ENCODE measurements at regions not wholly inside any gene's neighbourhood (a gene's known extent, or its start where the extent isn't known, plus 50 kb on each side); places are given as distances from the start of the nearest gene placed in this dataset.

DNA sequence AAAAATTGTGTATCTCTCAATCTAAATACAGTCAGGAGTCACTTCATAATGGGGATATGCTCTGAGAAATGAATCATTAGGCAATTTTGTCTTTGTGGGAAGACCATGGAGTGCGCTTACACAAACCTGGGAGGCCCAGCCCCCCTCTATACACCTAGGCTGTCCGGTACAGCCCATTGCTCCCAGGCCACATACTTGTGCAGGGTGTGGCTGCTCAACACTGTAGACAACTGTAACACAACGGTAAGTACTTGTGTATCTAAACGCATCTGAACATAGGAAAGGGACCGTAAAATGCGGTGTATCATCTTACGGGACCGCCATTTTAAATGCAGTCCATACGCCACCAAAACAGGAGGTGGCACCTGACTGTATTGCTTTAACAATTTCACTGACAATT, 58.0 kb upstream of the FRMD1 start:
- intact Hi-C loops (cut with DNase I, micrococcal nuclease) = no loop called here
- Mint-ChIP-seq H3K4me3 (no peak overlapping the region), H3K9me3 (ENCODE audit: low read depth) (no peaks in the 10 kb centered on the region), H3K36me3 (ENCODE audit: low read depth) (no peaks in the 10 kb centered on the region), H3K27ac (no peak overlapping the region), H3K4me1 (no peaks in the 10 kb centered on the region), H3K27me3 (peaks cover 10% of the 10 kb centered on the region)
- ATAC-seq (no peak), DNase-seq (no peak)
- ChIA-PET POLR2A (no interaction called here), CTCF (no interaction called here)

DNA sequence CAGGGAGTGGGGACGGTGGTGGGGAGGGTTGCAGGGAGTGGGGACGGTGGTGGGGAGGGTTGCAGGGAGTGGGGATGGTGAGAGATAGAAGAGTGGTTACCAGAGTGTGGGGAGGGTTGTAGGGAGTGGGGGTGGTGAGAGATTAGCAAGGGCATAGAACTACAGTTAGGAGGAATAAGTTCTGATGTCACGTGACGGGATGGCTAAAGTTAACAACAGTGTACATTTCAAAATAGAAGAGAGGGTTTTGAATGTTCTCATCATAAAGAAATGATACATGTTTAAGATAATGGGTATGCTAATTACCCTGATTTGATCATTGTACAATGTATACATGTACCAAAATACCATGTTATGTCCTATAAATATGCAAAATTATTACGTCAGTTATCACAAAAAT, 57.6 kb upstream of the FRMD1 start:
- H3K4me1 Mint-ChIP-seq = no peaks in the 10 kb centered on the region
- DNase-seq (no peak), ATAC-seq (no peak)
- intact Hi-C loops (cut with DNase I, micrococcal nuclease) = no loop called here
- no peak overlapping the region for H3K4me3 Mint-ChIP-seq
- ChIA-PET CTCF (no interaction called here), POLR2A (no interaction called here)
- peaks cover 13% of the 10 kb centered on the region for H3K27me3 Mint-ChIP-seq
- H3K9me3 Mint-ChIP-seq (ENCODE audit: low read depth) = no peaks in the 10 kb centered on the region
- no peak overlapping the region for H3K27ac Mint-ChIP-seq
- no peaks in the 10 kb centered on the region for H3K36me3 Mint-ChIP-seq (ENCODE audit: low read depth)

DNA sequence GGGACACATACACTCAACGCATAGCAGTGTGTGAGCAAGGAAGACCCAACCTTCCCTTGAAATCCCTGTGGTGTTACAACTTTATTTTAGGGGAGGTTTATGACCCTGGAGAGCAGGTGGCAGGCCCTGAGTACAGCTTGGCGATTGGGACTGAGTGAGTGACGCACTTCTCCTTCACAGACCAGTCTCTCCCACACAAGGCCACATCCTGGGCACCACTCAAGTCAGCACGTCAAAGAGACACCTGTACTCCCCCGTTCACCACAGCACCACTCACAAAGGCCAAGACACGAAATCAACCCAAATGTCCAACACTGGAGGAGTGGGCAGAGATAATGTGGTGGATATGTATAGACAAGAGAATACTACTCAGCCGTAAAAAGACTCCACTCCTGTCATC, 57.0 kb upstream of the FRMD1 start:
- DNase-seq (no peak), ATAC-seq (no peak)
- intact Hi-C loops (cut with DNase I, micrococcal nuclease) = no loop called here
- Mint-ChIP-seq H3K36me3 (ENCODE audit: low read depth) (no peaks in the 10 kb centered on the region), H3K4me1 (no peaks in the 10 kb centered on the region), H3K9me3 (ENCODE audit: low read depth) (no peaks in the 10 kb centered on the region), H3K27ac (no peak overlapping the region), H3K4me3 (no peak overlapping the region), H3K27me3 (peaks cover 17% of the 10 kb centered on the region)
- POLR2A ChIA-PET = no interaction called here
- CTCF ChIA-PET = no interaction called here

DNA sequence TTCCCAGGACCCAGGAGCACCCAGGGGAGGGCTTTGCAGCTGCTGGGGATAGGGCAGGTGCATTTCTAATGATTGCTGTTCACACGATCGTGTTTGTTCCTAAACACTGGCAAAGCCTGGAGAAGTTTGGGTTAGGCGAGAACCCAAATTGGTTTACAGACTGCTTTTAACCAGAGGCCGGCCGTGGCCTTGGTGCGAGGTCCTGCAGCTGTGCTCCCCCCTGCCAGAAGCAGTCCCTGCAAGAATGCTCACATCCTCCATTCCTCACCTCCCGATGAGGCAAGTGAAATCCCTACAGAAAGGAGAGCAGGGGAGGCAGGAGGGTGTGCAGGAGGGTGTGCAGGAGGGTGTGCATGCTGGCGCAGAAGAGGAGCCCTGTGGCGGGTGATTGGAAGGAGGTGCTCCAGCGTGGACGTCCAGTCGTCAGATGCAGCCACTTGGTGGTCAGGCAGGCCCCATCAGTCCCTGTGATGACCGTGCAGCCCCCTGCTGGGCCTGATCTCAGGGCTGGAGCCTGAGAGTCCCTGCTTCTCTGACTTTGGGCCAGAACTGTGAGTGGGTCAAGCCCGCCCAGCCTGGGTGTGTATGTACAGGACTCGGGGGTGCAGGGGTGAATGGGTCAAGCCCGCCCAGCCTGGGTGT, 55.7 kb upstream of the FRMD1 start:
- ATAC-seq (no peak), DNase-seq (no peak)
- intact Hi-C loops (cut with DNase I, micrococcal nuclease) = no loop called here
- H3K27me3 Mint-ChIP-seq = peaks cover 17% of the 10 kb centered on the region
- no peak overlapping the region for H3K4me3 Mint-ChIP-seq
- no peak overlapping the region for H3K27ac Mint-ChIP-seq
- ChIA-PET CTCF (no interaction called here), POLR2A (no interaction called here)
- no peaks in the 10 kb centered on the region for H3K36me3 Mint-ChIP-seq (ENCODE audit: low read depth)
- no peaks in the 10 kb centered on the region for H3K4me1 Mint-ChIP-seq
- no peaks in the 10 kb centered on the region for H3K9me3 Mint-ChIP-seq (ENCODE audit: low read depth)

DNA sequence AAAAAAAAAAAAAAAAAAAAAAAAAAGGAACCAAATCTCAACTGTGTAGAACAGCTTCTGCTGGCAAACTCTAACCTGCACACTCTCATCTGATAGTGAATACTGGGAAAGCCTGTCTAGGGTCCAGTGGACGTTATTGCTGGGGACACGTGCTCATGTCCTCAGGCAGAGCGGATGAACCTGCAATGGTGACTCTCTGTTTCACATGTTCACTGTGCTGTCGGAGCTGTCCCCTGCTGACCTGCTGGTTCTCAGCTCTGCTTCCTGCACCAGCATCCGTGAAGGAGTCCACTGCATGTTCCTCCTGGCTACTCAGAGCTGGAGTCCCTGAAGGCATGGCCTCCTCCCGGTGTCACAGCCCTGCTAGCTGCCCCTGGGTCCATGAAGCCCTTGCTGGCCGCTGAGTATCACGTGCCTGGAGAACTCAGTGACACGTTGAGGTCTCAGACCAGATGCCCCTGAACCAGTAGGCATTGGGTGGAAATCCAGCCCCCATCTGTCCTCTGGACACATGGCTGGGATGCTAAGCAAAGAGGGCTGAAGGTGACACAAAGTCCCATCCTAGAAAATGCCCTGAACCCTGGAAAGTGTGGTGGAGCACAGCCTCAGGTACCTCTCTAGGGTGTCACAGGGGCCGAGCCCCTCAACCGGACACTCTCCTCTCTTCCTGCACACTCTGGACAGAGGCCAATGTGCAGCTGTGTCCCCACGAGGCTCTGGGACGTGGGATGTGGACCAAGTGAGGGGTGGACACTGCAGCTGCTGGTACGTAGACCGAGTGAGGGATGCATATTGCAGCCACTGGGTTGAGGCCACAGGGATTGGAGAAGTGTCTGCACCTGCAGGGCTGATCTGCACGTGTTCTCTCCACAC, 54.9 kb upstream of the FRMD1 start:
- ATAC-seq = no peak
- ChIA-PET POLR2A (interaction anchor here (0.5 kb wide), 1 partner anchor 332 kb away, joined by 3 read pairs; no protein-coding TSS in a partner anchor), CTCF (no interaction called here)
- Mint-ChIP-seq H3K9me3 (ENCODE audit: low read depth) (no peaks in the 10 kb centered on the region), H3K27me3 (peaks cover 17% of the 10 kb centered on the region), H3K36me3 (ENCODE audit: low read depth) (no peaks in the 10 kb centered on the region), H3K4me3 (no peak overlapping the region), H3K4me1 (no peaks in the 10 kb centered on the region), H3K27ac (no peak overlapping the region)
- intact Hi-C loops (cut with DNase I, micrococcal nuclease) = no loop called here
- DNase-seq = no peak

DNA sequence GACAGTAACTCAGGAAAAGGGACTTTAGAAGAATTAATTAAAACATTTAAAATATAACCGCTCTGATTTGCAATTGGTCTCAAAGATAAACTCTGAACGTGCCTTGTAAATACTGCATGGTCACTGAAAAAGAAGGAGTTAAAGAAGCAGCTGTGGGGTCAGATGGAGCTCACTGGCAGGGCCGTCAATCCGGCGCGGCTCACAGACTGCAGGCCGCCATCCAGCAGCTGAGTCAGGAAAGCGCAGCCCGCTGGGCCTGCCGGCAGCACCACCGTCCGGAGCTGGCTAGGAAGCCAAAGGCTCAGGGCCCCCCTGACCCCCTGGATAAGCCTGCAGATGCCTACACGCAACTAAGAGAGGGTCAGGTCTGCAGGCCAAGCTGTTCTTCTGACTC, 54.2 kb upstream of the FRMD1 start:
- no peaks in the 10 kb centered on the region for H3K36me3 Mint-ChIP-seq (ENCODE audit: low read depth)
- ChIA-PET CTCF (no interaction called here), POLR2A (interaction anchor here (0.5 kb wide), 1 partner anchor 332 kb away, joined by 3 read pairs; no protein-coding TSS in a partner anchor)
- no peak for DNase-seq
- H3K27me3 Mint-ChIP-seq = peaks cover 14% of the 10 kb centered on the region
- no peaks in the 10 kb centered on the region for H3K9me3 Mint-ChIP-seq (ENCODE audit: low read depth)
- H3K4me3 Mint-ChIP-seq = no peak overlapping the region
- no peak overlapping the region for H3K27ac Mint-ChIP-seq
- ATAC-seq = no peak
- H3K4me1 Mint-ChIP-seq = no peaks in the 10 kb centered on the region
- intact Hi-C loops (cut with DNase I, micrococcal nuclease) = no loop called here

DNA sequence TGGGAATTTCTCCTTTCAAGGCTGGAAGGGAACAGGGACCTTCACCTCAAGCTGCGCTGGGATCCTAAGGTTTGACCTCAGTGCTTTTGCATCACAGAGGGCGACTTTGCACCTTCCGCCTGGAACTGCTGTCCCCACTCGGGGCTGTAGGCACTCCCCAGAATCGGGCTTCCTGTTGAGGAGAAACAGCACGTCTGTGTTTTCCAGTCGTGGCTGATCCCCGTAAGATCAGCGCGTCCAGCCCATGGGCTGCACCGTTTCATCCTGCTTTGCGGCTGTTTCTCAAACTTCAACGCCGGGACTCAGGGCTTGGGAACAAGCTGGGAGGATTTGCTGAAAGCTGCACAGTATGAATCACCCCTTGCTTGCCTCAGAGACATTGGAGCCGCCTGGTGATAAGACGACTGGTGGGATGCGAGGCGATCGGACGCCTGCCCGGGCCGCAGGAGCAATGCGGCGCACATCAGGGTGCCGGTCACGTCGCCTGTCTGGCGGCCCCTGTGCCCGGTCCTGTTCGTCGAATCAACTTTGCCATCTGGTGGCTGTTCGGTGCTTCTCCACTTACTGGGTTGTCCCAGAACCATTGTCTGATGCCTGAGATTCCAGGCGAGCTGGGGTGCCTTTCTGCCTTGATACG, 53.6 kb upstream of the FRMD1 start:
- ATAC-seq (no peak), DNase-seq (no peak)
- intact Hi-C loops (cut with DNase I, micrococcal nuclease) = no loop called here
- Mint-ChIP-seq H3K36me3 (ENCODE audit: low read depth) (no peaks in the 10 kb centered on the region), H3K27me3 (peaks cover 14% of the 10 kb centered on the region), H3K4me3 (no peak overlapping the region), H3K9me3 (ENCODE audit: low read depth) (no peaks in the 10 kb centered on the region), H3K4me1 (no peaks in the 10 kb centered on the region), H3K27ac (no peak overlapping the region)
- ChIA-PET POLR2A (no interaction called here), CTCF (no interaction called here)

DNA sequence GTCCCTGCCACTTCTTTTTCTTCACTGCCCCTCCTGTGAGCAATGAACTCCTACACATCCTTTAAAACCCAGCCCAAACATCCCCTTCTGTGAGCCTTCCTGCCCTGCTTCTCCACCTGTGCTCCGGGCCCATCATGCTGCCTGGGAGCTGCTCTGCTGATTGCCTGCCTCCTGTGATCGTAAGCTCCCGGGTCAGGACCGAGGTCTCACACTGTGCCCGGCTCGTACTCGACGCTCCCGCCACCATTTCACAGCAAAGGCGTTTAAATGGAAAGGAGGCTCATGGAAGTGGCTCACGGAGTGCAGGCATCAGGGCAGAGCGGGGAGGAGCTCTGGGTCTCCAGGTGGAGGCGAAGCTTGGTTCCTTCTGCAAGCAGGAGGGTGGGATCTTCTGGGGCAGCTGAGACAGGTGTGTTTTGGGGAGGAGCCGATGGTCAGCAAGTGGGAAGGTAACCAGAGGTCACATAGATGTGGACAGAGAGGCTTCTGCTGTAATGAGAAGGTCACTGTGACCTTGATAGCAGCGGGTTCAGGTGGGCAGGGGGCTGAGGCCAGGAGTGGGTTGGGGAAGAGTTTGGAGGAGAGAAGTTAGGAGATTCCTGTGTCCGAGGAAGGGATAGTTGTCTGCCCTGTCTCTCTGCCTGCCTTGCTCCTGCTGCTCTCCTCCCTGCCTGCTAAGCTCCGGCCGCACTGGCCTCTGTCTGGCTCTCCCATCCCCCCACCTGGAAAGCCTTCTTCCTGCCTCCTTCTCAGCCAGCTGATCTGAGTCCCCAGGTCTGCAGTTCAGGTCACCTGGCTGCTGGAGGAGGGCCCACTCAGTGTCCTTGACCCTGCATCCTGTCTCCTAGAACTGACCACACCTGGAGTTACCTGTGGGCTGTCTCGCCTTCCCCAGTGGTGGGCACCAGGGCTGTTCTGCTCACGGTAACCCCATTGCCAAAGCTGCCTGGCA, 52.7 kb upstream of the FRMD1 start:
- POLR2A ChIA-PET = no interaction called here
- H3K4me3 Mint-ChIP-seq = no peak overlapping the region
- H3K27ac Mint-ChIP-seq = no peak overlapping the region
- H3K36me3 Mint-ChIP-seq (ENCODE audit: low read depth) = no peaks in the 10 kb centered on the region
- no peaks in the 10 kb centered on the region for H3K9me3 Mint-ChIP-seq (ENCODE audit: low read depth)
- intact Hi-C loops (cut with DNase I, micrococcal nuclease) = no loop called here
- ATAC-seq = no peak
- no peak for DNase-seq
- CTCF ChIA-PET = no interaction called here
- H3K4me1 Mint-ChIP-seq = no peaks in the 10 kb centered on the region
- peaks cover 14% of the 10 kb centered on the region for H3K27me3 Mint-ChIP-seq

DNA sequence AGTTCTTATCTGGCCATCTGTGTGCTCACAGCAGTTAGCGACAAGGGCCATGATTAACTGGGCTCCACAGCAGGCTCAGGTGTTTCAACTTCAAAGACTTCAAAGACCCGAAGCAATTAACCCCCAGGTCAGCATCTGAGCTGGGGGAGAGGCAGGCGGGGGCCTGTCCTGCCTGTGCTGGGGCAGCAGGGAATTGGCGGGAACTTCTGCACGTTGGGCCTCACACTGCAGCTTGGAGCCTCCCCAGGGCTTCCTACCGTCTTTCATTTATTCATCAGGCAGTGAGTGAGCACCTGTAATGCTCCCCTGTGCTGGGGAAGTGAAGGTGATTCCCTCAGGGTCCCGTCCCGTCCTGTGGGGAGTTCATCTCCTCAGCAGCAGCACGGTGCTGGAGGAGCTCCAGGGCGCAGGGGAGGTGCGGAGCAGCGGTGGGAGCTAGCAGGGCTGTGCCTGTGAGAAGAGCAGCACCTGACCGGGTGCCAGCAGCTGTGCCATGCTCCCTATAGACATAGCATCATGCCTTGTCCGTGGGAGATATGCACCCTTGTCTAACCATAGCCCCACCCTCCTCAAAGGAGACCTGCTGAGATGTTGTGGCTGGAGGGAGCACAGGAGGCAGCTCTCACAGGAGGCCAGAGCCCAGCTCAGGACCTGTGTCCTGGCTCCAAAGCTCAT, 51.8 kb upstream of the FRMD1 start:
- H3K36me3 Mint-ChIP-seq (ENCODE audit: low read depth) = no peaks in the 10 kb centered on the region
- no peaks in the 10 kb centered on the region for H3K4me1 Mint-ChIP-seq
- peaks cover 14% of the 10 kb centered on the region for H3K27me3 Mint-ChIP-seq
- no peak for DNase-seq
- intact Hi-C loops (cut with DNase I, micrococcal nuclease) = no loop called here
- no peak overlapping the region for H3K27ac Mint-ChIP-seq
- POLR2A ChIA-PET = no interaction called here
- ATAC-seq = no peak
- no peaks in the 10 kb centered on the region for H3K9me3 Mint-ChIP-seq (ENCODE audit: low read depth)
- no peak overlapping the region for H3K4me3 Mint-ChIP-seq
- CTCF ChIA-PET = no interaction called here

DNA sequence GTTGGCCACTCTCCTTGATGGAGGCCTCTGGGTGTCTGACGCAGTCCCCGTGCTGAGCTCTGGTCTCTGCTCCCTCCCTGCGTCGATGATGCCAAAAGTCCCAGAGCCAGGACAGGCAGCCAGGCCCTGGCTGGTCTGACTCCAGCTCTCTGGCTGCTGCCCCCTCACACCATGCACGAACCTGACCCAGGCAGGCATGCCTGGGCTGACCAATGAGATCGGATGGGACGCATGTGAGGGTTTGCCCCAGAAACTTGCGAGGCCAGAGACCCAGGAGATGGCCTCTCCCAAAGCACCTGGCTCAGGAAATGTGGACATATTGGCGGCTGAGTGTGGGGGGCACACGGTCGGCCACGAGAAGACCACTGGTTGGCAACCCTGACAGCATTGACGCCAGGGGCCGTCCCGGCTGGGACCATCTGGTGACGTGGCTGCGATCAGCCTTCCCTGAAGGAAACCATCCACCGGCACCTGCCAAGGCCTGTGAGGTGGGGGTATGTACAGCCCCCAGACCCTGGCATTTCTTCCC, 51.2 kb upstream of the FRMD1 start:
- H3K4me1 Mint-ChIP-seq = no peaks in the 10 kb centered on the region
- no peaks in the 10 kb centered on the region for H3K36me3 Mint-ChIP-seq (ENCODE audit: low read depth)
- no peak overlapping the region for H3K4me3 Mint-ChIP-seq
- no peak overlapping the region for H3K27ac Mint-ChIP-seq
- ChIA-PET POLR2A (no interaction called here), CTCF (no interaction called here)
- DNase-seq (no peak), ATAC-seq (no peak)
- H3K9me3 Mint-ChIP-seq (ENCODE audit: low read depth) = no peaks in the 10 kb centered on the region
- H3K27me3 Mint-ChIP-seq = peaks cover 14% of the 10 kb centered on the region
- intact Hi-C loops (cut with DNase I, micrococcal nuclease) = no loop called here

Measured in activated CD4-positive, alpha-beta T cell treated with anti-CD3 and anti-CD28 coated beads for 36 hours (primary cell).